ENCODE measurements at regions not wholly inside any gene's neighbourhood (a gene's known extent, or its start where the extent isn't known, plus 50 kb on each side); places are given as distances from the start of the nearest gene placed in this dataset.

DNA sequence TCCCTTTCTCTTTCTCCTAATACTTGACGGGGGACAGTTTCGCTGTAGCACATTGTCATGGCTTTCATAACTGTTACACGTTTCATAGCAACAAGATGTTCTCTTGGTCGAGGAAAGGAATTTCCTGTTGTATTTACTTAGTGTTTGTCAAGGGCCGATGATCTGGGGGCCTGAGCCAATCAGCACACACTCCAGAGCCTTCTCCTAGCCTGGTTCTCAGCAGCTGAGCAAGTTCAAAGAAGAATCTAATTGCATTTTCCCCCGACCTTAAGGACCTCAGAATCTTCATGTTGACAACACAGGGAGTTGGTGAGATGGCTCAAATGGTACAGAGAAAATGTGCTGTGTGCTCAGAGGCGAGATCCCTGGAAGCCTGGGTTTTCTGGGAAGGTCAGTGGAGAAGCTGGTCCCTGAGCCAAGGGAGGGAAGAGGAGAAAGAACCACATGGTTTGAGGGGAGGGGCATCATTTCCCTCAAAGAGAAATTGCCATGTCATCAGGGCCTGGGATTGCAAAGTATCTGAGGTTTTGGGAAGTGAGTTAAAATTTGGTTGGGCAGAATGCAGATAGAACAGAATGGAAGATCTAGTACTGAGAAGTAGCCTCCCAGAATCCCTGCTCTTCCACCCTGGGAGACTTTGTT is 76.9 kb upstream of the AGAP1 start:
- TF ChIP-seq HDGF (IDR thresholded peaks at IDR 0.05; ENCODE audit: borderline replicate concordance) (no peak), FOXM1 (IDR thresholded peaks at IDR 0.05; ENCODE audit: borderline replicate concordance) (no peak), ELF4 (IDR thresholded peaks at IDR 0.05) (no peak), ARNT (IDR thresholded peaks at IDR 0.05) (no peak), L3MBTL2 (conservative IDR thresholded peaks at IDR 0.05) (no peak), LEF1 (IDR thresholded peaks at IDR 0.05; ENCODE audit: borderline replicate concordance) (no peak), NFRKB (IDR thresholded peaks at IDR 0.05) (no peak), SUZ12 (IDR thresholded peaks at IDR 0.05) (no peak), PKNOX1 (IDR thresholded peaks at IDR 0.05) (no peak), ZNF384 (IDR thresholded peaks at IDR 0.05) (no peak), CTBP1 (IDR thresholded peaks at IDR 0.05; ENCODE audit: borderline replicate concordance) (no peak), BHLHE40 (IDR thresholded peaks at IDR 0.05; ENCODE audit: borderline replicate concordance) (no peak), FOXA1 (IDR thresholded peaks at IDR 0.05) (no peak), SP1 (IDR thresholded peaks at IDR 0.05) (no peak), FOXK2 (IDR thresholded peaks at IDR 0.05) (no peak)
- ChIA-PET POLR2A (no interaction called here), CTCF (no interaction called here)
- no peak for DNase-seq (ENCODE audit: extremely low spot score)

- DNase-seq (ENCODE audit: extremely low spot score): no peak
- CTCF ChIA-PET: no interaction called here
- TF ChIP-seq HDGF (IDR thresholded peaks at IDR 0.05; ENCODE audit: borderline replicate concordance): no peak
- TF ChIP-seq TARDBP (IDR thresholded peaks at IDR 0.05): no peak
- no peak for TF ChIP-seq SUZ12 (IDR thresholded peaks at IDR 0.05)
- POLR2A ChIA-PET: no interaction called here
Observed at GRCh38 chr2:235418918-235419317, 74.9 kb upstream of the AGAP1 start.

- TF ChIP-seq SUZ12 (IDR thresholded peaks at IDR 0.05): no peak
- TF ChIP-seq CTBP1 (IDR thresholded peaks at IDR 0.05; ENCODE audit: borderline replicate concordance): no peak
- TF ChIP-seq BHLHE40 (IDR thresholded peaks at IDR 0.05; ENCODE audit: borderline replicate concordance): no peak
- TF ChIP-seq FOXK2 (IDR thresholded peaks at IDR 0.05): no peak
- TF ChIP-seq NFRKB (IDR thresholded peaks at IDR 0.05): no peak
- no peak for TF ChIP-seq ARNT (IDR thresholded peaks at IDR 0.05)
- no peak for TF ChIP-seq SP1 (IDR thresholded peaks at IDR 0.05)
- no peak for TF ChIP-seq L3MBTL2 (conservative IDR thresholded peaks at IDR 0.05)
- TF ChIP-seq TARDBP (IDR thresholded peaks at IDR 0.05): no peak
- no peak for TF ChIP-seq ZNF384 (IDR thresholded peaks at IDR 0.05)
- no peak for TF ChIP-seq ELF4 (IDR thresholded peaks at IDR 0.05)
- no peak for TF ChIP-seq LEF1 (IDR thresholded peaks at IDR 0.05; ENCODE audit: borderline replicate concordance)
- no peak for TF ChIP-seq PKNOX1 (IDR thresholded peaks at IDR 0.05)
- ChIA-PET POLR2A (no interaction called here), CTCF (no interaction called here)
- DNase-seq (ENCODE audit: extremely low spot score): no peak
Observed at GRCh38 chr2:235419996-235420395, 73.8 kb upstream of the AGAP1 start.

DNA sequence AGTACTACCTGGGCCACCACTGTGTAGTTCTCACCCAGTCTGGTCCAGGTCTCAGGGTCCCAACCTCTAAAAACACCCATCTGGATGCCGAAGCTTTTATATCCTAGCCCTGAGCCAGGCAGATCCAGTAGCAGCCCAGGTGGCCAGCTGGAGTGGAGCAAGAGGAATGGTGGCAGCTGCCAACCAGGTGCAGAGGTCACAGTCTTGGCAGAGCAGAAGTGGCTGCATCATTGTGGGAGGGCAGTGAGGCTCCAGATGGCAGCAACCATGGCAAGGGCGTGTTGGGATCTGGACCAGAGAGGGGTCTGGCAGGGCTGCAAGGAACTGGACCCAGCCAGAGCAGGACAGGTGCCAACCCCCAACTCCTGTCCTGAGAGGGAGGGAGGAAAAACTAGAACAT is 72.2 kb upstream of the AGAP1 start:
- DNase-seq (ENCODE audit: extremely low spot score): no peak
- ChIA-PET POLR2A (no interaction called here), CTCF (no interaction called here)
- TF ChIP-seq FOXA1 (IDR thresholded peaks at IDR 0.05) (no peak), SUZ12 (IDR thresholded peaks at IDR 0.05) (no peak), FOXK2 (IDR thresholded peaks at IDR 0.05) (no peak), TARDBP (IDR thresholded peaks at IDR 0.05) (no peak), LEF1 (IDR thresholded peaks at IDR 0.05; ENCODE audit: borderline replicate concordance) (no peak), SP1 (IDR thresholded peaks at IDR 0.05) (no peak), ZNF384 (IDR thresholded peaks at IDR 0.05) (no peak), ELF4 (IDR thresholded peaks at IDR 0.05) (no peak), PKNOX1 (IDR thresholded peaks at IDR 0.05) (no peak), ARNT (IDR thresholded peaks at IDR 0.05) (no peak), HDGF (IDR thresholded peaks at IDR 0.05; ENCODE audit: borderline replicate concordance) (no peak), CTBP1 (IDR thresholded peaks at IDR 0.05; ENCODE audit: borderline replicate concordance) (no peak), NFRKB (IDR thresholded peaks at IDR 0.05) (no peak), BHLHE40 (IDR thresholded peaks at IDR 0.05; ENCODE audit: borderline replicate concordance) (no peak), L3MBTL2 (conservative IDR thresholded peaks at IDR 0.05) (no peak), FOXM1 (IDR thresholded peaks at IDR 0.05; ENCODE audit: borderline replicate concordance) (no peak)

GRCh38 chr2:235430366-235431083 is 63.3 kb upstream of the AGAP1 start:
- TF ChIP-seq CTBP1 (IDR thresholded peaks at IDR 0.05; ENCODE audit: borderline replicate concordance) (no peak), L3MBTL2 (conservative IDR thresholded peaks at IDR 0.05) (no peak), TARDBP (IDR thresholded peaks at IDR 0.05) (no peak), NFRKB (IDR thresholded peaks at IDR 0.05) (no peak), SUZ12 (IDR thresholded peaks at IDR 0.05) (no peak), FOXK2 (IDR thresholded peaks at IDR 0.05) (no peak), ZNF384 (IDR thresholded peaks at IDR 0.05) (no peak), SP1 (IDR thresholded peaks at IDR 0.05) (no peak), FOXM1 (IDR thresholded peaks at IDR 0.05; ENCODE audit: borderline replicate concordance) (no peak), PKNOX1 (IDR thresholded peaks at IDR 0.05) (no peak), FOXA1 (IDR thresholded peaks at IDR 0.05) (no peak), LEF1 (IDR thresholded peaks at IDR 0.05; ENCODE audit: borderline replicate concordance) (no peak), ELF4 (IDR thresholded peaks at IDR 0.05) (no peak), HDGF (IDR thresholded peaks at IDR 0.05; ENCODE audit: borderline replicate concordance) (no peak)
- POLR2A ChIA-PET: no interaction called here
- DNase-seq (ENCODE audit: extremely low spot score): no peak
- CTCF ChIA-PET: no interaction called here

All from HEK293T (cell line).